Adrenal gland (tissue), 9 donors: ENCODE measurements at regions not wholly inside any gene's neighbourhood (a gene's known extent, or its start where the extent isn't known, plus 50 kb on each side); places are given as distances from the start of the nearest gene placed in this dataset.
A peak's percentile ranks its signal among the peaks of the same experiment; 100 is the strongest.

ENCODE experiments used
- DNase-seq, 7 donors: peaks; one replicate each; pipeline ENCODE4 v3.0.0-alpha.2; 2019 to 2020
- H3K27ac ChIP-seq, 5 donors: fragments of 200-600 bp; sonication (generic) in 4 of 5; 1 replicate in 3 of 5; 2 replicates in 2 of 5; pipeline versions ENCODE4 v1.5.1 to v1.8.0; 2016 to 2020; ENCODE audit warnings: mild to moderate bottlenecking in 1 of 5
- H3K27me3 ChIP-seq: fragments of 200-600 bp; 2 replicates; pipeline ENCODE4 v1.8.0; 2021
- H3K36me3 ChIP-seq, 2 donors: fragments of 200-600 bp; replicated peaks in 1 of 2; 1 replicate in 1 of 2; 2 replicates in 1 of 2; pipeline versions ENCODE4 v1.5.1 to v1.8.0; 2018 to 2022
- H3K4me1 ChIP-seq, 2 donors: fragments of 200-600 bp; replicated peaks in 1 of 2; 1 replicate in 1 of 2; 2 replicates in 1 of 2; pipeline versions ENCODE4 v1.5.1 to v1.8.0; 2018 to 2021
- H3K4me3 ChIP-seq, 4 donors: fragments of 200-600 bp; sonication (generic) in 3 of 4; one replicate each; pipeline ENCODE4 v1.5.1; 2016 to 2018
- H3K9me3 ChIP-seq, 3 donors: fragments of 200-600 bp; sonication (generic) in 1 of 3; replicated peaks in 1 of 3; 1 replicate in 2 of 3; 2 replicates in 1 of 3; pipeline versions ENCODE4 v1.5.1 to v1.8.0; 2016 to 2021
- CTCF ChIP-seq, 6 experiments: fragments of 450-650 bp in 4 of 6; fragments of 200-600 bp in 2 of 6; sonication (generic) in 1 of 6; IDR thresholded peaks; 1 replicate in 5 of 6; 2 replicates in 1 of 6; pipeline versions ENCODE4 v1.5.1 to v1.8.0; 2016 to 2021; ENCODE audit warnings: antibody characterized with exemption in 6 of 6, mild to moderate bottlenecking in 2 of 6, moderate library complexity in 1 of 6
- POLR2A ChIP-seq, 2 donors: fragments of 450-650 bp; IDR thresholded peaks; one replicate each; pipeline ENCODE4 v1.6.1; 2017; ENCODE audit warnings: antibody characterized with exemption in 2 of 2, mild to moderate bottlenecking in 2 of 2, moderate library complexity in 1 of 2
- WGBS, 4 donors: extraction: QIAGEN DNeasy Blood & Tissue Kit in 2 of 4; methylation state at CpG; one replicate each; pipeline versions ENCODE4 v1.1.5 to v1.1.7; 2013 to 2017; 5-methylcytosine and 5-hydroxymethylcytosine counted together
- intact Hi-C, 2 donors: fragments of 100-400 bp; cut with DNase I; formaldehyde crosslinking; loops; one replicate each; pipeline versions ENCODE4 v1.14.1 to v1.15.0; 2022 to 2023
- donor health status: healthy with polysubstance abuse.
- donor health status: Bipolar disorder and iron deficiency.
- donor health status: DM: yes; HTN: yes; CAD: no.
- donor health status: DM: no; HTN: no; CAD: no.
- donor health status: DM: no; HTN: no; CAD: no.

DNA sequence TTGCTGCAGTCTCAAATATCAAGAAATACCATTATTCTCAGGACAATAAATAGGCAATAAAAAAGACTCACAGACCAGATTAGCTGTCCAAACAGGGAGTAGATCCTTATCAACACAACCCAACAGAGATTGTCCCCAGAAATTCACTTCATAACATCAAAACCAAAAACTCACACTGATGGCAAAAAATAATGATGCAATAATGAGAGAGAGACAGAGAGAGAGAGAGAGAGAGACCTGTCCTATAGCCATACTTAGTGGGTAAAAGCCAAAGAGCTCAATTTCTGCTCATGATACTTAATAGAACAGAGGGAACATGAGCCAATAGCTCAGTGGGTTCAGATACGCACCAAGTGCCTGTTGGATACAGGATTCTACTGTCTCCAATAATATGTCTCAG lies 244.5 kb downstream of the FAM72C start:
- Histone ChIP-seq H3K27me3 (no peaks in the 10 kb centered on the region), H3K27ac (no peak overlapping the region), H3K4me1 (no peaks in the 10 kb centered on the region), H3K9me3 (no peaks in the 10 kb centered on the region), H3K36me3 (no peaks in the 10 kb centered on the region), H3K4me3 (no peak overlapping the region)
- no peak for TF ChIP-seq CTCF (IDR thresholded peaks at IDR 0.05)
- no peak for TF ChIP-seq POLR2A (IDR thresholded peaks at IDR 0.05)
- intact Hi-C loops: no loop called here
- 80 to 93% (median 89%) methylated on average over 1 of the region's 1 CpG for WGBS, 4 donors
- DNase-seq: no peak

GRCh38 chr1:143721024-143721373 lies 250.8 kb downstream of the FAM72C start:
- no peaks in the 10 kb centered on the region for H3K4me1 ChIP-seq
- no peaks in the 10 kb centered on the region for H3K27me3 ChIP-seq
- H3K4me3 ChIP-seq: peak overlapping the region in 1 of 4 donors; percentile 11
- DNase-seq: no peak
- no peaks in the 10 kb centered on the region for H3K36me3 ChIP-seq
- no peaks in the 10 kb centered on the region for H3K9me3 ChIP-seq
- WGBS, 4 donors: 25 to 46% (median 29%) methylated on average over 6 to 7 of the region's 7 CpGs
- no peak for TF ChIP-seq POLR2A (IDR thresholded peaks at IDR 0.05)
- TF ChIP-seq CTCF (IDR thresholded peaks at IDR 0.05): no peak
- H3K27ac ChIP-seq: peak overlapping the region in 1 of 5 donors; percentile 30
- intact Hi-C loops: no loop called here

GRCh38 chr1:143720087-143721023 lies 251.4 kb downstream of the FAM72C start:
- Histone ChIP-seq H3K36me3 (no peaks in the 10 kb centered on the region), H3K27me3 (no peaks in the 10 kb centered on the region), H3K4me3 (peak overlapping the region in 1 of 4 donors; percentile 11), H3K4me1 (no peaks in the 10 kb centered on the region), H3K27ac (peak overlapping the region in 1 of 5 donors; percentile 30), H3K9me3 (no peaks in the 10 kb centered on the region)
- TF ChIP-seq CTCF (IDR thresholded peaks at IDR 0.05): no peak
- TF ChIP-seq POLR2A (IDR thresholded peaks at IDR 0.05): peak in 1 of 2 donors; percentile 17
- DNase-seq: peak; percentile 34 to 79 (median 48)
- 6 to 30% (median 15%) methylated on average over 21 to 24 of the region's 24 CpGs for WGBS, 4 donors
- intact Hi-C loops: no loop called here

GRCh38 chr1:143718524-143718923 lies 253.3 kb downstream of the FAM72C start:
- no peak for DNase-seq
- no peaks in the 10 kb centered on the region for H3K36me3 ChIP-seq
- 71 to 87% (median 77%) methylated on average over 2 of the region's 2 CpGs for WGBS, 4 donors
- no peaks in the 10 kb centered on the region for H3K4me1 ChIP-seq
- no peak overlapping the region for H3K27ac ChIP-seq
- H3K9me3 ChIP-seq: no peaks in the 10 kb centered on the region
- intact Hi-C loops: no loop called here
- H3K27me3 ChIP-seq: no peaks in the 10 kb centered on the region
- H3K4me3 ChIP-seq: no peak overlapping the region
- no peak for TF ChIP-seq POLR2A (IDR thresholded peaks at IDR 0.05)
- TF ChIP-seq CTCF (IDR thresholded peaks at IDR 0.05): no peak
